Mucosa of descending colon (tissue), 3 donors: ENCODE measurements at regions not wholly inside any gene's neighbourhood (a gene's known extent, or its start where the extent isn't known, plus 50 kb on each side); places are given as distances from the start of the nearest gene placed in this dataset.

Experiments used
- ATAC-seq: fragments of 200-7000 bp; cut with Tn5 transposase; one replicate; pipeline ENCODE4 v1.9.1; 2020; ENCODE audit warnings: mild to moderate bottlenecking, moderate library complexity
- DNase-seq, 3 donors: peaks; one replicate each; pipeline ENCODE4 v3.0.0-alpha.2; 2020
- H3K36me3 ChIP-seq: fragments of 200-600 bp; one replicate; pipeline ENCODE4 v1.8.0; 2021; ENCODE audit warnings: low read depth, mild to moderate bottlenecking
- H3K4me1 ChIP-seq: fragments of 200-600 bp; one replicate; pipeline ENCODE4 v1.8.0; 2021; ENCODE audit warnings: low read depth, mild to moderate bottlenecking
- H3K4me3 ChIP-seq: fragments of 200-600 bp; one replicate; pipeline ENCODE4 v1.8.0; 2021; ENCODE audit warnings: mild to moderate bottlenecking
- H3K9me3 ChIP-seq: fragments of 200-600 bp; one replicate; pipeline ENCODE4 v1.8.0; 2021; ENCODE audit warnings: mild to moderate bottlenecking
- intact Hi-C, 2 donors: fragments of 100-400 bp; cut with DNase I in 1 of 2; cut with micrococcal nuclease in 1 of 2; formaldehyde crosslinking; loops; one replicate each; pipeline versions ENCODE4 v1.11.0 to v1.11.1; 2022; cut with DNase I, micrococcal nuclease
- TF ChIP-seq, protein P1 (sequence below): fragments of 200-600 bp; IDR thresholded peaks from one replicate; pipeline ENCODE4 v1.8.0; 2022; ENCODE audit warnings: antibody characterized with exemption, mild to moderate bottlenecking
- donor health status: DM: no; HTN: no; CAD: no; lungs with moderate emphysema.
- donor health status: DM: no; HTN: no; CAD: no.
- donor health status: DM: no; HTN: yes; CAD: no.

DNA sequence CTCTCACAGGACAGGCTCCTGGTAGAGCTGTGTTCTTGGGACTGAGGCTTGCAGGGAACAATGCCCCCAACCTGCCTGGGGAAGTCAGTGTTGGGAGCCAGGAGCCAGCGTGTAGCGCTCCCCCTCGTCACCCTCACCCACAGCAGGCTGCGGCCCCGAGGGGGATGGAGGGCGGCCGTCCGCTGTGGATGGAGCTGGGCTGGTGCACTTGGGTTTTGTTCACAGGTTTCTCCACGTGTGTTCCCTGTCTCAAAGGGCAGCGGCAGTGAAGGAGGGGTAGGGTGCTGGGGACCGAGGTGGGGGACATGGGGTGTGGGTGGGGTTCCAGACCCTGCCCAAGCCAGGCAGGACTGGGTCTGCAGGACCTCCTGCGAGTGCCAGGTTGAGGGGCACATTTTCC, 69.1 kb downstream of the RGS12 start:
- no peak for ATAC-seq
- TF ChIP-seq, protein P1, sequence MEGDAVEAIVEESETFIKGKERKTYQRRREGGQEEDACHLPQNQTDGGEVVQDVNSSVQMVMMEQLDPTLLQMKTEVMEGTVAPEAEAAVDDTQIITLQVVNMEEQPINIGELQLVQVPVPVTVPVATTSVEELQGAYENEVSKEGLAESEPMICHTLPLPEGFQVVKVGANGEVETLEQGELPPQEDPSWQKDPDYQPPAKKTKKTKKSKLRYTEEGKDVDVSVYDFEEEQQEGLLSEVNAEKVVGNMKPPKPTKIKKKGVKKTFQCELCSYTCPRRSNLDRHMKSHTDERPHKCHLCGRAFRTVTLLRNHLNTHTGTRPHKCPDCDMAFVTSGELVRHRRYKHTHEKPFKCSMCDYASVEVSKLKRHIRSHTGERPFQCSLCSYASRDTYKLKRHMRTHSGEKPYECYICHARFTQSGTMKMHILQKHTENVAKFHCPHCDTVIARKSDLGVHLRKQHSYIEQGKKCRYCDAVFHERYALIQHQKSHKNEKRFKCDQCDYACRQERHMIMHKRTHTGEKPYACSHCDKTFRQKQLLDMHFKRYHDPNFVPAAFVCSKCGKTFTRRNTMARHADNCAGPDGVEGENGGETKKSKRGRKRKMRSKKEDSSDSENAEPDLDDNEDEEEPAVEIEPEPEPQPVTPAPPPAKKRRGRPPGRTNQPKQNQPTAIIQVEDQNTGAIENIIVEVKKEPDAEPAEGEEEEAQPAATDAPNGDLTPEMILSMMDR, result no peak
- Histone ChIP-seq H3K4me3 (no peak overlapping the region), H3K4me1 (no peaks in the 10 kb centered on the region), H3K36me3 (no peaks in the 10 kb centered on the region), H3K9me3 (no peaks in the 10 kb centered on the region)
- intact Hi-C loops, result no loop called here
- DNase-seq, result peak in 1 of 3 donors; percentile 21

DNA sequence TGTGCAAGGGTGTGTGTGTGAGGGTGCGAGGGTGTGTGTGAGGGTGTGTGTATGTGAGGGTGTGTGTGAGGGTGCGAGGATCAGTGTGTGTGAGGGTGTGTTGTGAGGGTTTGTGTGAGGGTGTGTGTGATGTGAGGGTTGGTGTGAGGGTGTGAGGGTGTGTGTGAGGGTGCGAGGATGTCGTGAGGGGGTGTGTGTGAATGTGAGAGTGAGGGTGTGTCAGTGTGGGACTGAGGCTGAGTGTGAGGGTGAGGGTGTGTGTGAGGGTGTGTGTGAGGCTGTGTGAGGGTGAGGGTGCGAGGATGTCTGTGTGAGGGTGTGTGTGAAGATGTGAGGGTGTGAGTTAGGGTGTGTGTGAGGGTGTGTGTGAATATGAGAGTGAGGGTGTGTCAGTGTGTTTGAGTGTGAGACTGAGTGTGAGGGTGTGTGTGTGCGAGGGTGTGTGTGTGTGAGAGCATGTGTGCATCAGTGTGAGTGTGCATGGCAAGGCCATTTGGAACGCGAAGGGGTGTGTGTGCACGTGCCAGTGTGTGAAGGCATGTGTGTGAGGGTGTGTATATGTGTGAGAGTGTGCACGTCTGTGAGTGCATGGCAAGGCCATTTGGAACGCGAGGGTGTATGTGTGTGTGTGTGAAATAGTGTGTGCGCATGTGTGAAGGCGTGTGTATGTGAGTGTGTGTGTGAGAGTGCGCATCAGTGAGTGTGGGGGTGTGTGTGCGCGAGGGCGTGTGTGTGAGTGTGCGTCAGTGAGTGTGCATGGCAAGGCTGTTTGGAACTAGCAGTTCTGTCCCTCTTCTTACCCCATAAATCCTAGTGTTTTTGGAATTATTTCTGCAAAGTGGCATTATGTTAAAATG, 69.8 kb downstream of the RGS12 start:
- no peak overlapping the region for H3K4me3 ChIP-seq
- ATAC-seq, result no peak
- DNase-seq, result no peak
- TF ChIP-seq, protein P1, result no peak
- H3K9me3 ChIP-seq, result no peaks in the 10 kb centered on the region
- H3K36me3 ChIP-seq, result no peaks in the 10 kb centered on the region
- H3K4me1 ChIP-seq, result no peaks in the 10 kb centered on the region
- intact Hi-C loops, result no loop called here

DNA sequence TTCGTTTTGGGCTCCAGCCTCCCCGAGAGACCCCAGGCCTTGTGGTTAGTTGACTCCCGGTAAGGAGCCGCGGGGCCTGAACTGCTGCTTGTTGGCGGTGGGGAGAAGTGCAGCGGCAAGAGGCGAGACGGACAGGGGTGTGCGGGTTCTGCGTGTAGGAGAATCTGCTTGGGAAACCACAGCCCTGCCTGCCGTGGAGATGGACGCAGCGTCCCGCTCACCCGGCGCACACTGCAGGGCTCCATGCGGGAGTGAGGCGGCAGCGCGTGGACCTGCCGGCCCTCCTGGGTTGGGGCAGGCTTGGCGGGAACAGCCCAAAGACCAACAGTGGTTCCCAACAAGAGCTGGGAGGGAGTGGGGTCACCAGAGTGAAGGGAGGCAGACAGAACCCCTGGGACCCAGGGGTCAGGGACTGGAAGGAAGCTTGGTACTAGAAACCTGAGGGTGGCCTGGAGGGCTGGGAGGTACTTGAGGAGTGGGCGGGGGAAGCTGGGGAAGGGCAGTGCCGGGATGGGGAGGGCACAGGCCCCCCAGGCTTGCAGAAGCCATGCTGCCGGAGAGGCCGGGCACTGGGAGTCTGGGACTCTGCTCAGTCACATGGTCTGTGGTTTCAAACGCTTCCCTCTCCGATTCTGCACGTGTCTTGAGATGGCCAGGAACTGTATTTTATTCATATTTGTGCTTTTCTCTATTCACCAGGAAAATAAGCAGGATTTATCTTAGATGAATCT, 70.8 kb downstream of the RGS12 start:
- Histone ChIP-seq H3K36me3 (no peaks in the 10 kb centered on the region), H3K9me3 (no peaks in the 10 kb centered on the region), H3K4me1 (no peaks in the 10 kb centered on the region), H3K4me3 (no peak overlapping the region)
- TF ChIP-seq, protein P1, result no peak
- DNase-seq (no peak), ATAC-seq (no peak)
- intact Hi-C loops, result no loop called here

DNA sequence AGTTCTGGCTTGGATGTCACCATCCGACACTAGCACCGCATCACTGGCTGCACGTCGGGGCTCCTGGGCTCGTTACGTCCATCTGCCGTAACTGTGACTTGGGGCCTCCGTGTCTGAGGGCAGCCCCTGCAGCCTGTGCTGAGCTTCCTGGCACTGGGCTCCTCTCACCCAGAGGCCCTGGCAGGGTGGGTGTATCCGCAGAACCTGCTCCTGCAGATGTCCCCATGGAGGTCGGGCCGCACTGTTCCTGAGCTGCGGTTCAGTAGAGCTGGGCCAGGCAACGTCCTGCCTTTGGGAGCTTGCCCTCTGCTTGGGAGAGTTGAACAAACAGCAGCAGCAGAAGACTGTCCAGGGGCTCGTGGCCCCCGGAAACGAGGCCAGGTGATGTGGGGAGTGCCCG, 71.4 kb downstream of the RGS12 start:
- Histone ChIP-seq H3K9me3 (no peaks in the 10 kb centered on the region), H3K4me3 (no peak overlapping the region), H3K4me1 (peaks cover 4% of the 10 kb centered on the region), H3K36me3 (no peaks in the 10 kb centered on the region)
- intact Hi-C loops, result no loop called here
- TF ChIP-seq, protein P1, result no peak
- ATAC-seq (no peak), DNase-seq (no peak)

DNA sequence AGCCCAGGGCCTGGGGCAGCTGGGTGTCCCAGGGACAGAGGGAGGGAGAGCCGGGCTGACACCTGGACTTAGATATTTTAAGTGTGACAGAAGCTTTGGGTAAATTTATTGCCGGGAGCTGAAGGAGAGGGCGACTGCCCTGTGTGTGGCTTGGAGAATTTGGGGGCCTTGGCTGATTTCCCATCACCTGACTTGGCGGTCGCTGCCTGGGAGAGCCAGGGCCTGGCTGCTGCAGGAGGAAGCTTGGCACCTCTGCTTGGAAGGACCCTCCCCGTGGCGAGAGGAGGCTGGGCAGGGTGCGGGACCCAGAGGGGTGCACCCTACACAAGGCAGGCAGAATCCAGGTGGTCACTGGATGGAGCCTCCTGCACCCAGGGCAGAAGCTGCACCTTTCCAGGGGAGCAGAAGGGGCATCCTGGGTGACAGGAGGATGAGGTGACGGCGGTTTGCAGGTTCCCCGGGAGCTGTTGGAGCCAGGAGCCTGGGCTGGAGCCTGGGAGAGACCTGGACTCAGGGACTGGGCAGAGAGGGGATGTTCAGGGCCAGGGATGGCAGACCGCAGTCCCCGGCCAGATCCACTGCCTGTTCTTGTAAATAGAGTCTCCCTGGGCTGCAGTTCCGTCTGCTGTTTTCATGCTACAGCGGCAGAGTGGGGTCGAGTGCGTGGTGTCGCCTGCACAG, 72.0 kb downstream of the RGS12 start:
- DNase-seq (no peak), ATAC-seq (no peak)
- TF ChIP-seq, protein P1, result no peak
- H3K4me1 ChIP-seq, result peaks cover 9% of the 10 kb centered on the region
- H3K36me3 ChIP-seq, result no peaks in the 10 kb centered on the region
- H3K4me3 ChIP-seq, result no peak overlapping the region
- H3K9me3 ChIP-seq, result no peaks in the 10 kb centered on the region
- intact Hi-C loops, result no loop called here
